HG03280 (cell line): ENCODE measurements at regions not wholly inside any gene's neighbourhood (a gene's known extent, or its start where the extent isn't known, plus 50 kb on each side); places are given as distances from the start of the nearest gene placed in this dataset.

Experiments
- ATAC-seq: cut with Tn5 transposase; IDR thresholded peaks from one replicate; pipeline ENCODE4 v1.9.1; 2021; ENCODE audit warnings: mild to moderate bottlenecking, moderate library complexity; ENCODE audit not compliant: unreplicated experiment

DNA sequence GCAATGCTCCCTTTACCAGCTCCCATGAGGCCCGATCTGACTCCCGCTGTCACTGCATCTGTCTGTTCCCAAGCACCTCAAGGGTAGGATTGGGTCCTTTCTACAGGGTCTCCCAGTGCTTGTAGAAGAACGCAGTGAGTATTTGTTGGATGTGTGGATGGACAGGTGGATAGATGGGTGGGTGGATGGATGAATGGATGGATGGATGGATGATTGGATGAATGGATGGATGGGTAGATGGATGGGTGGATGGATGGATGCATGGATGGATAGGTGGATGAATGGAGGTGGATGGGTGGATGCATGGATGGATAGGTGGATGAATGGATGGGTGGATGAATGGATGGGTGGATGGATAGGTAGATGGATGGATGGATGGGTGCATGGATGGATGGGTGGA is 91.6 kb downstream of the HS1BP3 start:
- no peak for ATAC-seq

DNA sequence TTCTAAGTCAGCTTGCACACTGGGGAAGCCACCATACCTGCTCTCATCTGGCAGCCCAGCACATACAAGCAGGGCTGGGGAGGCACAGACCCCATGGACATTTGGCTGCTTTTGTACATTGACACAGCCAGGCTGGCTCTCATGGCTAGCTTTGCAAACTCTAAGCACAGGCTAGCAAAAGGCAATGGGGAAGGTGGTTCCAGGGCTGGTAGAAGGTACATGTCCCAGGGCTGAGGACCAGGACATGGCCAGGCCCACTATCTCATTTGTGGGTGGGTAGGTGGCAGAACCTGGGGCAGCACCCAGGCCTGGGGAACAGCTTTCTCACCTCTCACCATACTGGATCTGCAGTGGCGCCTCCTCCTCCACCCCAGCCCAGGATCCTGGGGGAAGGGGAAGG is 90.9 kb downstream of the HS1BP3 start:
- no peak for ATAC-seq

DNA sequence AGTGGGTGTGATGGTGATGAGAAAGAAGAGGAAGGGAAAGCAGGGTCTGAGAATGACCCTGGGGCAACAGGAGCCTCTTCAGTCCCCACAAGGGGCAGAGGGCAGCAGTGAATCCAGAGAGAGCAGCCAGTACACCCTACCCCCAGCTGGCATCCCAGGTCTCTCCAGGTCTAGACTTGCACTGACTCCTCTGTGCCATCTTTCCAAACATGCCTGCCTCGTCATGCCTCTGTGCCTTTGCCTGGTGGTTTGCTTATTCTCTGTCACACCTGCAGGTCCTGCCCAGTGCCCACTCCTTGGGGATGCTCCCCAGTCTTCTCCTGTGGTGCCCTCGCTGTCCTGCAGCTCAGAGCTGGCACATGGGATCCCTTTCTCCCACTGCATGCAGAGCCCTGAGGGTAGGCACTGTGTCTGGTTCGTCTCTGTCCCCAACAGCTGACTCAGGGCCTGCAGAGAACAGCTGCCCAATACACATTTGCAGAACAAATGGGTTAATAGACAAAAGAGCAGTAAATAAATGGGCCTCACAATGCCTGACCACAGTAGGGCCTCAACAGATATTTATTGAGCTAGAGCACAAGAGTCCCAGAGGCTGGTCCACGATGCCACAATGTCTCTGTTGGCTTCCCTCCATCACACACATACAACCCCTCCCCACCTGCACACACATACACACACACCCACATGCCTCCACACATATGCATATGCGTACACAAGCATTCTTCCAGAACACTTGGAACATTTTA is 89.8 kb downstream of the HS1BP3 start:
- no peak for ATAC-seq

- ATAC-seq: no peak
Observed at GRCh38 chr2:20561637-20562454, 89.1 kb downstream of the HS1BP3 start.

DNA sequence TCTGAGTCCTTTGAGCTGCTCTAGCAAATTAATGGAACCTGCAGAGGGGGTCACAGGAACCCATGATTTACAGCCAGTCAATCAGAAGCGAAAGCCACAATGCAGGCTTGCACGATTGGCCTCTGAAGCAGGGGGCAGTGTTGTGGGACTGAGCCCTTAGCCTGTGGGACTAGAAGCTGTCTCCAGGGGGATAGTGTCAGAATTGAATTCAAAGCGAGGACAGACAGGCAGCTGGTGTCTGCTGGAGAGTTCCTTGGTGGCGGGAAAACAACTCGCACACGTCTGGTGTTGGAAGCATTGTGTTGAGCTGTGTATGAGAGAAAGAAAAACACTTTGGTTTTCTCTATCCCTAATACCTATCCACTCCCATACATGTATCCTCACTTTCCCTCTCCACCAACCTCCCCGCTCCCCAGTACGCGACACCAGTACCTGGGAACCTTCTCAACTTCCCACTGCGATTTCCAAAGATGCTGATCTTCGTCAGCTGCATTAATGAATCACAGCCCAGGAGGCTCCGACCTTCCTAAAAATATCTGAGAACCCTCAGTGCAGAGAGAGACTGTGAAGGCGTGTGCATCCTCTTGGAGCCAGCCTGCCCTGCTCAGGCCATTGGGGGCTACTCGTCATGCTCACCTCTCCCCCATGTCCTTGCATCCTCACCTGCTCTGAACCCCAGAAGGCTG is 88.2 kb downstream of the HS1BP3 start:
- ATAC-seq: no peak

GRCh38 chr2:20563251-20563650 is 87.6 kb downstream of the HS1BP3 start:
- ATAC-seq: no peak

GRCh38 chr2:20563833-20564232 is 87.1 kb downstream of the HS1BP3 start:
- no peak for ATAC-seq

DNA sequence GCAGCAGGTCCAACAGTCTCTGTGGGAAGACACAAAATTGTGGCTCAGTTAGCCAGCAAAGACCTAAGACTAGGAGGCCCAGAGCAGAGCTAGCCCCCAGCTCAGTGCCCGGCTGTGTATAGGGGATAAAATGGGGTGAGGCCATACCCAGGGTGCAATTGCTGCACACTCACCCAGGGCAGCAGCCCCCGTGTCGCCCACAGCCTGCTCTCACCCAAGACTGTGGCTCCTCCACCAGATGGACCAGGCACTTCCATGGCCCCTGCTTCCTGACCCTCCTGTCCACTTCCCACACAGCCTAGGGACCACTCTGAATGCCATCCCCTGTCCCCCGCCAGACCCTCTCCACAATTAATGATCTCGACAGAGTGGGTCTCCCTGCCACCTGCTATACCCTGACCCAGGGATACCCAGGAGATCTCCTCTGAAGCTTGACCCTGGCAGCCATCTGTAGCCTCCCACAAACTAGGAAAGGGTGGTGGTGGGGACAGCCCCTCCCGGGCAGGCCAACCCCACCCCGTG is 85.7 kb downstream of the HS1BP3 start:
- ATAC-seq: no peak

- ATAC-seq: no peak
Observed at GRCh38 chr2:20565623-20566236, 85.2 kb downstream of the HS1BP3 start.

DNA sequence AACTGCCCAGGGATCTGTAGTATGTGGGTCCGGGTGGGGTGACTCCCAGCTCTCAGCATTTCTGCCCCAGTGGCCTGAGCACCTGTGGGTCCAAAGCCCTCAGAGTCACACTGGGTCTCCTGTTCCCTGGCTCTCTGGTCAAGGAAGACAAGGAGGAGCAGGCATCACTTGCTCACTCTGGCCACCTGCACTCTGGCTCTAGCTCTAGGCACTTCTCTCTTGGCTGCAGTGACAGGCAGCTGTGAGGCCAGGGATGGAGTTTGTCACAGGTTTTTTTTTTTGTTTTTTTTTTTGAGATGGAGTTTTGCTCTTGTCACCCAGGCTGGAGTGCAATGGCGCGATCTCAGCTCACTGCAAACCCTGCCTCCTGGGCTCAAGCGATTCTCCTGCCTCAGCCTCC is 84.6 kb downstream of the HS1BP3 start:
- no peak for ATAC-seq

DNA sequence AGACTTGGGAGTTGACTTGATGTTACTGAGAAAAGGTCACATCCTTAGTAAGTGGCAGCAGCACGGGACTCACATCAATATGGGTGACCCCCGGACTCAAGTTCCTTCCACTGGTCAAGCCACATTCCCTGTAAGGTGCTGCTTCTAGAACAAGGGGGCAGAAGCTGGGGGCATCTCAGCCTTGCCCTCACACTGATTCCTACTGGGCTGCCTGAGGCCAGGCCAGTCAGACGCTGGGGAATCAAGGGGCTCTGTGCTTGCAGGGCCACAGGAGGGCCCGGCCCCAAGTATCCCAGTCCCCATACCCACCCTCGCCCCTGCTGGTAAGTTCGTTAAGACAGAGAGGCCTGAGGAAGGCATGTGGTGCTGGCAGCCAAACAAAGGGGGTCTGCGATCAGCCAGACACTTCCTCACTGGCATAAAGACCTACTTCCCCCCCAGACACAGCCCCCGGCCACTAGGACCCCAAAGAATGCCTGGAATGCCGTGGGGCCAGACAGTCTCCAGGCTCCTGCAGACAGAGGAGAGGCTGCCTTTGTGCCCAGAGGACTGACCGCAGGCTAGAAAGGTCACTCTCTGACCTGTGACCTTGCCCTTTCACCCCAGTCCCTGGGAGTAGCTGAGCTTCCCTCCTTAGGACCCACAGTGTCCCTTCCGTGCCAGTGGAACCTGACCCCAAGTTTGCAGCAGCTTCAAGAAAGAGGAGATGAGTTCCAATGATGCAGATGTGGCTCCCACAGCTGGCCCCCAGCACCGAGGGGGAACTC is 83.6 kb downstream of the HS1BP3 start:
- no peak for ATAC-seq
